GM12878 (cell line): ENCODE measurements at regions not wholly inside any gene's neighbourhood (a gene's known extent, or its start where the extent isn't known, plus 50 kb on each side); places are given as distances from the start of the nearest gene placed in this dataset.

Experiments used
- ATF3 ChIP-seq: IDR thresholded peaks from 2 replicates; pipeline ENCODE4 v1.6.1; 2011; ENCODE audit warnings: low read depth, mild to moderate bottlenecking, low read length, moderate library complexity, borderline replicate concordance; ENCODE audit errors: extremely low read depth
- BHLHE40 ChIP-seq, 2 experiments: fragments of 450-650 bp in 1 of 2; IDR thresholded peaks; 2 replicates each; pipeline ENCODE4 v1.6.1; 2011 to 2017; ENCODE audit warnings: low read depth in 2 of 2, borderline replicate concordance in 1 of 2, improper control_type of control experiment in 1 of 2, low read length in 1 of 2, mild to moderate bottlenecking in 1 of 2
- CREB1 ChIP-seq: IDR thresholded peaks from 2 replicates; pipeline ENCODE4 v1.6.1; 2012; ENCODE audit warnings: low read depth, mild to moderate bottlenecking, inconsistent platforms
- CTCF ChIP-seq, 3 experiments: IDR thresholded peaks in 2 of 3; conservative IDR thresholded peaks in 1 of 3; 2 replicates each; pipeline ENCODE4 v1.5.1; 2011; ENCODE audit warnings: low read depth in 3 of 3, low read length in 3 of 3, mild to moderate bottlenecking in 3 of 3, control low read depth in 2 of 3, moderate library complexity in 2 of 3, inconsistent platforms in 1 of 3, mixed read lengths in 1 of 3; ENCODE audit not compliant: control insufficient read depth in 2 of 3, insufficient read depth in 1 of 3; ENCODE audit errors: extremely low read depth in 1 of 3
- EP300 ChIP-seq, 2 experiments: fragments of 150-350 bp in 1 of 2; IDR thresholded peaks; 2 replicates each; pipeline ENCODE4 v1.6.1; 2011 to 2012; ENCODE audit warnings: low read depth in 2 of 2, low read length in 2 of 2, borderline replicate concordance in 1 of 2, improper control_type of control experiment in 1 of 2, inconsistent platforms in 1 of 2; ENCODE audit not compliant: control insufficient read depth in 1 of 2
- HDAC6 ChIP-seq: fragments of 200-600 bp; sonication (generic); IDR thresholded peaks from one replicate; pipeline ENCODE4 v1.8.0; 2017; ENCODE audit warnings: antibody characterized with exemption; ENCODE audit not compliant: unreplicated experiment
- JUND ChIP-seq: IDR thresholded peaks from 2 replicates; pipeline ENCODE4 v1.6.1; 2012; ENCODE audit warnings: low read depth, mild to moderate bottlenecking, low read length, improper control_type of control experiment, moderate library complexity
- RCOR1 ChIP-seq: conservative IDR thresholded peaks from 2 replicates; pipeline ENCODE4 v1.6.1; 2012; ENCODE audit warnings: low read depth, low read length, improper control_type of control experiment
- SMC3 ChIP-seq: IDR thresholded peaks from 2 replicates; pipeline ENCODE4 v1.6.1; 2011; ENCODE audit warnings: low read length, improper control_type of control experiment, borderline replicate concordance
- SREBF1 ChIP-seq: IDR thresholded peaks from 2 replicates; pipeline ENCODE4 v1.6.1; 2012; ENCODE audit warnings: mild to moderate bottlenecking, low read length
- TAF1 ChIP-seq: IDR thresholded peaks from 2 replicates; pipeline ENCODE4 v1.6.1; 2011; ENCODE audit warnings: mild to moderate bottlenecking, low read depth, low read length, borderline replicate concordance
- TCF3 ChIP-seq: IDR thresholded peaks from 2 replicates; pipeline ENCODE4 v1.6.1; 2012; ENCODE audit warnings: low read depth, mild to moderate bottlenecking, low read length, borderline replicate concordance; ENCODE audit not compliant: insufficient read depth
- ZBTB11 ChIP-seq: fragments of 450-650 bp; formaldehyde crosslinking; IDR thresholded peaks from 2 replicates; pipeline ENCODE4 v1.5.0; 2022; ENCODE audit warnings: mild to moderate bottlenecking, missing genetic modification characterization
- TF ChIP-seq, protein P1 (sequence below): fragments of 450-650 bp; IDR thresholded peaks from 2 replicates; pipeline ENCODE4 v1.6.1; 2016; ENCODE audit warnings: mild to moderate bottlenecking

- TF ChIP-seq CREB1 (no peak), JUND (no peak), CTCF (IDR thresholded peaks at IDR 0.05 in 2 of 3, conservative IDR thresholded peaks at IDR 0.05 in 1 of 3; ENCODE audit: control insufficient read depth in 2 of 3, extremely low read depth in 1 of 3, insufficient read depth in 1 of 3, low read depth in 3 of 3, low read length in 3 of 3) (no peak), RCOR1 (no peak), ZBTB11 (CRISPR knock-in tag) (no peak), BHLHE40 (IDR thresholded peaks at IDR 0.05; ENCODE audit: borderline replicate concordance in 1 of 2, low read depth in 2 of 2, low read length in 1 of 2) (no peak), SMC3 (no peak), ATF3 (no peak), TCF3 (no peak), HDAC6 (no peak), EP300 (IDR thresholded peaks at IDR 0.05; ENCODE audit: borderline replicate concordance in 1 of 2, control insufficient read depth in 1 of 2, low read depth in 2 of 2, low read length in 2 of 2) (no peak), SREBF1 (no peak), TAF1 (no peak)
- TF ChIP-seq, protein P1, sequence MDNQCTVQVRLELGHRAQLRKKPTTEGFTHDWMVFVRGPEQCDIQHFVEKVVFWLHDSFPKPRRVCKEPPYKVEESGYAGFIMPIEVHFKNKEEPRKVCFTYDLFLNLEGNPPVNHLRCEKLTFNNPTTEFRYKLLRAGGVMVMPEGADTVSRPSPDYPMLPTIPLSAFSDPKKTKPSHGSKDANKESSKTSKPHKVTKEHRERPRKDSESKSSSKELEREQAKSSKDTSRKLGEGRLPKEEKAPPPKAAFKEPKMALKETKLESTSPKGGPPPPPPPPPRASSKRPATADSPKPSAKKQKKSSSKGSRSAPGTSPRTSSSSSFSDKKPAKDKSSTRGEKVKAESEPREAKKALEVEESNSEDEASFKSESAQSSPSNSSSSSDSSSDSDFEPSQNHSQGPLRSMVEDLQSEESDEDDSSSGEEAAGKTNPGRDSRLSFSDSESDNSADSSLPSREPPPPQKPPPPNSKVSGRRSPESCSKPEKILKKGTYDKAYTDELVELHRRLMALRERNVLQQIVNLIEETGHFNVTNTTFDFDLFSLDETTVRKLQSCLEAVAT, result no peak
These were observed 141.8 kb upstream of the KLHL29 start for GRCh38 chr2:23243073-23243659.
